HUDEP-2 (cell line): ENCODE measurements at regions not wholly inside any gene's neighbourhood (a gene's known extent, or its start where the extent isn't known, plus 50 kb on each side); places are given as distances from the start of the nearest gene placed in this dataset.

Experiments
- DNase-seq, 76 experiments: peaks; one replicate each; lab custom pipeline; 2025; ENCODE audit not compliant: unreplicated experiment in 76 of 76; lab: John Stamatoyannopoulos, UW

GRCh38 chr3:159432682-159433340, 555.8 kb upstream of the IL12A start:
- no peak for DNase-seq

GRCh38 chr3:159439346-159439745, 549.3 kb upstream of the IL12A start:
- DNase-seq = no peak

- DNase-seq = no peak
Measured at GRCh38 chr3:159441279-159441678, 547.4 kb upstream of the IL12A start.

GRCh38 chr3:159443266-159443665, 545.4 kb upstream of the IL12A start:
- DNase-seq = no peak

GRCh38 chr3:159447841-159448240, 540.8 kb upstream of the IL12A start:
- DNase-seq = no peak

- DNase-seq = no peak
Measured at GRCh38 chr3:159448902-159449301, 539.7 kb upstream of the IL12A start.

GRCh38 chr3:159451067-159451466, 537.6 kb upstream of the IL12A start:
- DNase-seq = no peak

- DNase-seq = no peak
Measured at GRCh38 chr3:159451482-159451881, 537.2 kb upstream of the IL12A start.

GRCh38 chr3:159453036-159453435, 535.6 kb upstream of the IL12A start:
- no peak for DNase-seq

GRCh38 chr3:159453945-159454344, 534.7 kb upstream of the IL12A start:
- no peak for DNase-seq

- no peak for DNase-seq
Measured at GRCh38 chr3:159455741-159456181, 532.9 kb upstream of the IL12A start.

GRCh38 chr3:159458010-159458409, 530.6 kb upstream of the IL12A start:
- DNase-seq = peak in 1 of 76 experiments; percentile 0

- DNase-seq = no peak
Measured at GRCh38 chr3:159458982-159459381, 529.7 kb upstream of the IL12A start.

- DNase-seq = no peak
Measured at GRCh38 chr3:159472611-159473010, 516.0 kb upstream of the IL12A start.

- DNase-seq = no peak
Measured at GRCh38 chr3:159473206-159473605, 515.4 kb upstream of the IL12A start.

- no peak for DNase-seq
Measured at GRCh38 chr3:159480046-159480445, 508.6 kb upstream of the IL12A start.

- no peak for DNase-seq
Measured at GRCh38 chr3:159482241-159482993, 506.2 kb upstream of the IL12A start.

- no peak for DNase-seq
Measured at GRCh38 chr3:159482994-159483367, 505.7 kb upstream of the IL12A start.

GRCh38 chr3:159486580-159486979, 502.1 kb upstream of the IL12A start:
- DNase-seq = peak in 1 of 76 experiments; percentile 4

GRCh38 chr3:159487304-159487703, 501.3 kb upstream of the IL12A start:
- DNase-seq = no peak

GRCh38 chr3:159488602-159489001, 500.0 kb upstream of the IL12A start:
- no peak for DNase-seq

GRCh38 chr3:159497361-159497760, 491.3 kb upstream of the IL12A start:
- no peak for DNase-seq
